NCI-H146 (cell line): ENCODE measurements at regions not wholly inside any gene's neighbourhood (a gene's known extent, or its start where the extent isn't known, plus 50 kb on each side); places are given as distances from the start of the nearest gene placed in this dataset.

ENCODE experiments used
- DNase-seq: peaks from one replicate; lab custom pipeline; 2025; lab: John Stamatoyannopoulos, UW

DNA sequence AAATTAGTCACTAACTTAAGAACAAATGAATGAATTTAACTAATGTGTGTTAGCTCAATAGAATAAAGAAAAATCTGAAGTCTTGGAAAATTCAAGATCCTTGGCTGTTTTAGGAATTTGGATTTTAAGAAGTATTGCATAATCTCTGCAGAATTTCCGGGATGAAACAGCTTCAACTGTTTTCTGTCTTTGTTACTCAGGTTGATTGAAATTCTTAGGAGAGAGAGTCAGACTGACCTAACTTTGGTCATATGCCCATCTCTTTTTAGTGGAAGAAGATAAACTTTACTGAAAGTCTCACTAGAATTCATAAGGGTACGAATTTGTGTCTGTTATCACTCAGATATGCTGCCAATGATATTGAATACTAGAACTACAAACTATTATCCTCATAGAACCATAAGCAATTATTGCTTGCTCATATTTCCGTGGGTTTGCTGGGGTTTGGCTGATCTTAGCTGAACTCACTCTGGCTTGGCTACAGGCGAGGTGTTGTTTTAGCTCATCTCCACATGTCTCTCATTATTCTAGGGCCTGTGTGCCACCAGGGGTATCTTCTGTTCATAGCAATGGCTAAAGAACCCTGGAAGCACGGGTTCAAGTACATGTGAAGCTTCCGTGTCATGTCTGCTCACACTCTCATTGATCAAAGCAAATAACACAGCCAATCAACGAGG is 257.4 kb upstream of the NOVA1 start:
- DNase-seq: no peak

DNA sequence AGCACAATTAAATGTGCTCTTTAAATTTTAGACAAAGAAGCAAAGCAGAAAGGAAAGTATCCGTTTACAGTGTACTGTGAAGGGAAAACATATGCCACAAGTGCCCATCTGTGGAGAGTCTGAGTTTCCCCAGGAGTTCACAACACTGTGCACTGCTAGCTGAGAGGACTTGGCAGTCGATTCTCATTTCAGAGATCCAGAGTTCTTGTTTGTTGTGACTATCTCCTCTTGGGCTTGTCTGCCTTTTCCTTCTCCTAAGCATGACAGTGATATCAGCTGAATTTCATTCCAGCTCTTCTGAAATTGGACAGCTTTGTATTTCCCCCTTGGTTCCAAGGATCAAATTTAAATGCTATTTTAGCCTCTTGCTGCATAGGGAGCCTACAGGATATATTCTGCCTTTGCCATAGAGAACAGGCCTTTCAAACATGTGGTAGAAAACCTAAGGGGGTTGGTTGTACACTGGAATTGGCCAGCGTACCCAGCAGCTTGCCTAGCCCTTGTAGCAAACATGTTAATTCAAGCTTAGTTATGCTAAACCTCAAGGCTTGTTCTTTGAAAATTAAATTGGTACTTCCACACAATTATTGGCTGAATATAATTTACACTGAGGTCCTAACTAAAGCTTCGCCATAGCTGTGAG is 259.2 kb upstream of the NOVA1 start:
- no peak for DNase-seq

GRCh38 chr14:26859483-26859882 is 261.6 kb upstream of the NOVA1 start:
- DNase-seq: no peak

DNA sequence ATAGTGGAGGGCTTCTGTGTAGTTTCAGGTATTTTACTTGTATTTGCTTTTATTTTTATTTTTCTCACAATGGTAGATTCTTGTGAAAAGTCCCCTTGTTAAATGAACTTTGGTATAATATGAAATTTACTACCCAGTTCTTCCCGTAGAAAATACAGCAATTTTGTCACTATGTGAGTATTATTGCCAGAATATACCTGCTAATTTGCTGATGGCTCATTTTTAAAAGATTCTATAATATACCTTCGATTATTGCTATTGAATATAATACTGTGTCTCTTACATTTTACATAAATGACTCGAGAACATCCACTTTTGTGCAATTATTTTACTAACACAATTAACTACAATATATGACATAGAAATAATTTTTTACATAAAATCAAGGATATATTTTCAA is 262.3 kb upstream of the NOVA1 start:
- DNase-seq: no peak

GRCh38 chr14:26863736-26864135 is 265.9 kb upstream of the NOVA1 start:
- no peak for DNase-seq

GRCh38 chr14:26866721-26867120 is 268.9 kb upstream of the NOVA1 start:
- DNase-seq: no peak

DNA sequence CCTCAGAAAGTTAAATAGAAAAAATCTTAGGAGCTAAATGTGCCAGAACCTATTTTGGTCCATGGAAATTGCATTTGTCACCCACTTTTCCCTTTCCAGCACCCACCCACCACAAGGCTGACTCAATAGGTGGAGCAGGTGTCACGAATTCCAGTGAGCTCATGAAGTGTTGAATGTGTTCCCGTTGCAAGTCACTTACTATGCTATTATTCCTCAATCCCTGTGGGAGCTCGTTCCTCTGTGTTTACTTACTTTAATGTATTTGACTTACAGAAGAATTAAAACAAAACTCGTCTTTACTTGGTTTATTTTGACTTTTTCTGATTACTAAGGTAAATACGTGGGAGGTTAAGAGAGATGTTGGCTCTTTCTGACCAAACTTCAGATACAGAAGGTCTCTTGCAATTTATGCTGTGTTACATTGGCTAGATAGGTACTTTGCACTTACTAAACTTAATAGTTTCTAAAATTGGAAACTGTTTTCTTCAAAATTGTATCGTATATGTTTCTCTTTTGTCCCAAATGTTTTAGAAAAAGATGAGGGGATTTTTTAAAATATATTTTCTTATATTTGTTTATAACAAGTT is 269.4 kb upstream of the NOVA1 start:
- DNase-seq: peak; percentile 70

- no peak for DNase-seq
Observed at GRCh38 chr14:26870096-26870495, 272.3 kb upstream of the NOVA1 start.

- peak; percentile 68 for DNase-seq
Observed at GRCh38 chr14:26870722-26871617, 273.1 kb upstream of the NOVA1 start.

DNA sequence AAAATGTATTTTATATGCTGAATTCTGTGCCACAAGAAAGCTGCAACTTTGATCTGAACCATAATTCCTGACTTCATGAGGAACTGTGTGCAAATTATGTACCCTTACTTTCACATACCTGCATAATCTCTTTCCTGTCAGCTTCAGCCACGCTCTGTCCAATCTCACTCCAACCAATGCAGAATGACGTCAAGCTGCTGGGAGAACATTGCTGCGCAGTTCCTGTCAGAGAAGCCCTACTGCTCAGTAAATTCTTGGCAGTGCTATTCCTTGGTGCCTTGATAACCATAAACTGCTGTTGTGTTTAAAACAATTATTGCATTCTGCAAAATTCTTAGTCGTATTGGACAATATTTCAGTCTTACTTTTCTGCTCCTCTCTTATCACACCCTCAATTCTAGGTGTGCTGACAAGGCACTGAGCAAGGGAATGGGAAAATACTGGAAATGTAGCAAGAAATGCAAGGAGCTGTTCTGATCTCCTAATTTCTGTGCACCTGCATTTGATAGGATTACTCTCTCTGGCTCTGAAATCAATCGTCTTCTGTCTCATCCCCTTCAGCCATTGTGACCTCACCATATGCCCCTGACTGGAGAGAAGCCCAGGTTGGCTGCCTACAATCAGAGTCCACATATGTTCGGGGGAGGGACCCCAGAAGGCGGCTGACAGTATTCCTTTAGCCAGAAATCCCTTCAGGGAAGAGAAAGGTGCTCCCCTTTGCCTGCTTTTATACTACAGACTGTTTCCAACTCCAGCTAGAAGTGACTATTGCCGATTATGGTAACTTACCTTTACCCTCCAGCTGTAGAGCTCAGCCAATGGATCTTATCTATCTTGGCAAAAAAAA is 274.9 kb upstream of the NOVA1 start:
- peak; percentile 46 for DNase-seq

- no peak for DNase-seq
Observed at GRCh38 chr14:26873362-26873960, 275.6 kb upstream of the NOVA1 start.

DNA sequence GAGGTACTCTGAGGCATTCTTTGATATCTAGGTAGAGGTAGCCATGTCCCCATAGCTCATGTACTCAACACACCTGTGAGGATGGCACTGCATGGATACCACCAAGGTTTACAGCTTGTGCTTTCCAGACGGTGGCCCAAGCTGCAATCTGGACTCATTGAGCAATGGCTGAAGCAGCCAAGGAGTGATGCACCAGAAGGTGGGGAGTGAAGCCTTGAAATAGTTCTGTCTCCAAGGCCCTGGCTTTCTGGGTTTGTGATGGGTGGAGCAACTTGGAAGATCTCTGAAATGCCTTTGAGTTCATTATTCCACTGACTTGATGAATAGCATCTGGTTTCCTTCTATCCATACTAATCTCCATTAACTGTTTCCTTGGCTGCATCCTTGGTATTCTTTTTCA is 290.0 kb upstream of the NOVA1 start:
- DNase-seq: no peak

GRCh38 chr14:26888592-26888991 is 290.8 kb upstream of the NOVA1 start:
- no peak for DNase-seq

DNA sequence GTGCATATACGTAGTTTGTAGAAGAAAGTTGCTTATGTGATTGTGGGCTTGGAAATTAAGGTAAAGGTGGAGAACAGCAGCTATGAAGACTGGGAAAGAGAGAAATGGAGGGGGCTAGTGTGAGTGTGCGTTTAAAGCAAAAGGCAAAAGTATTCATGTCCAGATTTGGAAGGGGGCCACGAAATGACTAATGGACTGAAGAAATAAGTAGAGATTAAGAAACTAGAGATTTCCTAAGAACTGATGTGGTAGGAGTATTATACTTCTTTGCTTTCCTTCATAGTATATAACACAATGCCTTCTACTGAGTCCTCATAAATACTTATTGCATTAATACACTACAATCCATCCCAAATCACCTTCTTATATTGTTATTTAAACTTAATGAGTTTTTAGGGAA is 298.6 kb upstream of the NOVA1 start:
- no peak for DNase-seq

DNA sequence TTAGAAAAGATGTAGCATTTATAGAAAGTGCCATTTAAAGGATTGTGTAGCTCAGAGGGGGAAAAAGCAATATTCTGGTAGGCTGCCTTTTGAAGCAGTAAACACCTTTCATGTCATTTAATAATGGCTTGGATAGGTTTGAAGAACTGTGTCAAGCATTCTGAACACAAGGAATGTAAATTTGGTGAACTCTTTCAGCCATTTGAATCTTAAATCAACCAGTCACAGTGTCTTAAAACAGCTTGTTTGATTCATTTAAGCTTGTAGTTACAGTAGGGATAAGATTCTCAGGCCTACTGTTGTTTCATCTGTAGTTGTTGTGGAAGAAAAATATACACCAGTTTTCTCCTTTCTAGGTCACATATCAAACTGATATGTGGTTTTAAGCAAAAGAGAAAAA is 299.4 kb upstream of the NOVA1 start:
- no peak for DNase-seq

DNA sequence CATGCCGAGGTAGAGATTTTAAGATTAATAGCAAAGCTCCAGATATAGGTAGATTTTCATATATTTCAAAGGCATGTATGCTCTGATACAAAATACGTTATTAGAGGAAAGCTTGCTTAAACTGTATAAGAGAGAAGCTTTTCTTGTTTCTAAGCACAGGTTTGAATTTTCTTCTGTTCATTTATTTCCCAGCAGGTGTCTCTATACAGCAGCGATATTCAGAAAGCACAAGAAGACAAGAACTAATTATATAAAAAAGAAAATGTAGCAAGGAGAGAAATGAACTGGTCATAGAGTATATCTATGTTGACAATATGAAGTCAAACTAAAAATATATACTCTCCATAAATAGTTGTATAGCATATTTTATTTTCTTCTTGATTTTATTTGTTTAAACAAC is 307.4 kb upstream of the NOVA1 start:
- no peak for DNase-seq

- DNase-seq: no peak
Observed at GRCh38 chr14:26913786-26914185, 316.0 kb upstream of the NOVA1 start.

DNA sequence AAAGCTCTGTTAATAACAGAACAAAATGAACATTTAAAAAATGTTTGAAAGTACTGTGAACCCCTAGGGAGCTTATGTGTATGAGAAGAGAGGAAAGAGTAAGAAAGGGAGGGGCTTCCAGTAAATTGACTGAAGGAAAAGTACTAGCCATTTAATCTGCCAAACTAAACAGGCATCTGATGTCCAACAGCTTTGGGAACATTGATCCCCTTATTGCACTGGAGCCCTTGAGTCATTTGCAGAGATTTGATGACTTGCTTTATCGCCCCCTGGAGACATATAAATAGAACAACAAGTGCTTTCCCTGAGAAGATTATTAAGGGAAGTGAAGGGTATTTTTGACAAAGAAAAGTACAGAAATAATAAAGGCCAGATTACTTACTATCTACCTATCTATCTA is 319.3 kb upstream of the NOVA1 start:
- no peak for DNase-seq

GRCh38 chr14:26925876-26926584 is 328.2 kb upstream of the NOVA1 start:
- DNase-seq: no peak

DNA sequence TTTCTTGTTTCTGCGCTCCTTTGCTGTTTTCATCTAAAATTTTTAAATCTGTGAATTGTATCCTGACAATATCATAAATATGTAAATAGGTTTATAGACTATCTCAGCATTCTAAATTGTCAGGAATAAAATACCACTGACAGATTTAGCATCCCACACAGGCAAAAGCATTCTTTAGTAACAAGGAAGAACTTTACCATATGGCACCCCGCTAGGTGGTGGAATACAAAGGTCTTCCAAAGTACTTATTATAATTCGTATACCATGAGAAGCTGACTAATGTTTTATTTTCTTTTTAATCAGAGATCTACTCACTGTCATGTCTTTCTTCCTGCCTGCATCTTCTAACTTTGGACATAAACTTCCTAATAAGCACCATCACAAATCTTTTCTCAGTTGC is 328.8 kb upstream of the NOVA1 start:
- no peak for DNase-seq

- DNase-seq: no peak
Observed at GRCh38 chr14:26928019-26928418, 330.2 kb upstream of the NOVA1 start.
